ENCODE measurements at regions not wholly inside any gene's neighbourhood (a gene's known extent, or its start where the extent isn't known, plus 50 kb on each side); places are given as distances from the start of the nearest gene placed in this dataset.

GRCh38 chr15:94793207-94793606 lies 561.8 kb downstream of the MCTP2 start:
- TF ChIP-seq CTCF (IDR thresholded peaks at IDR 0.05; ENCODE audit: low read length), result no peak
- TF ChIP-seq EZH2 (IDR thresholded peaks at IDR 0.05; ENCODE audit: borderline replicate concordance, low read length), result no peak
